NCI-H345 treated with DMSO at 0.1 percent for 48 hours (cell line): ENCODE measurements at regions not wholly inside any gene's neighbourhood (a gene's known extent, or its start where the extent isn't known, plus 50 kb on each side); places are given as distances from the start of the nearest gene placed in this dataset.
A peak's percentile ranks its signal among the peaks of the same experiment; 100 is the strongest.
"Not testable (repeated sequence)": the region's sequence is repeated elsewhere in the genome, so short reads cannot be mapped to it uniquely, and the experiment has no call there.

Source experiments
- DNase-seq: peaks from one replicate; lab custom pipeline; 2025; ENCODE audit not compliant: unreplicated experiment; lab: John Stamatoyannopoulos, UW

DNA sequence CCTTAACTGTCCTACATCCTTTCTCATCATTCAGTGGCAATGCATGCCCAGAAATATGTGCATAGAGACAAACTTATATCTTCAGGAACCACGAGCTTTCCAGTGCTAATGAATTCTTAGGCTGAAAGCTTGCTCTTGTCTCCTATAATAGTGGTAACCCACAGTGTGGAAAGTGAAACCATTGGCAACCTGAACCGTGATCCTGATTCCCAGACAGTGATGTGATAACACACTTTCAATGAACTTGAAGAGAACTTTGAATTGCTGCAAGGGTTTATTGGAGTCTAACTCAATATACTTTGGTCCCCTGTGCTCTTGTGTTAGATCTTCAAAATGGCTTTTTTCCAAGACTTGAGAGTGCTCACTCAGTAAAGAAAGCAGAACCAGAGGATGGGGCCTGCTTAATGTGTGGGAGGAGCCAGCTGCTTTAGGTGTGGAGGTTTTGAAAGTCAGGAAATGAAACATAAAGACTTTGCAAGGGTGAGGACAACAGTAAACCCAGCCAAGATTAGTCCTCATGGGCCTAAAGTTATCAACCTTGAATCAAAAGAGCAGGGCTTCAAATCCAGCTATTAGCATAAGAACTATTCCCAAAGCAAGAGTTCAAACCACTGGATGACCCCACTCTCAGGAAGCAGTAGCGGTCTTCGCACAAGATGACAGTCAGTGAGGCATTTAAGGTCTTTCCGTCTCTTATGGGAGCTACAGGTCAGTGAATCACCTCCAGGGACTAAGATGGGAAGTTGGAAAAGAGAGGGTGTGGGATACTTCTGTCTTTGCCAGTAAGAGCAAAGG is 332.4 kb upstream of the NRP1 start:
- no peak for DNase-seq

DNA sequence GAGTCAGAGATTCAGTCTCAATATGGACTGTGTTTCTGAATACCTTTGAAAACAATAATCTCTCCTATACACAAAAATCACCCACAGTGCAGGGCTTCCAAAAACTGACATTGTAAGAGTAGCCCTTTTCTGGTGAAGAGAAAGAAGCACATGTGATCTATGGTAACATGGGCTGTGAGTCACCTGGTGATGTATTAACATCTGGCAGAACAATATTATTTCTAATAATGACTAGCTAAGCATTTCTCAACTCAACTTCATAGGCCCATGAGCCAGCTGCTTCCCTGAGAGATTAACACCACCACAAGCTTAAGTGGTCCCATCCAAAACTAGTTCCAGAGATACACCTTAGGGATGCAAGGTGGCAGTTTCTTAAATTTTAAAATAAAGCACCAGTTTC is 331.0 kb upstream of the NRP1 start:
- DNase-seq = no peak

DNA sequence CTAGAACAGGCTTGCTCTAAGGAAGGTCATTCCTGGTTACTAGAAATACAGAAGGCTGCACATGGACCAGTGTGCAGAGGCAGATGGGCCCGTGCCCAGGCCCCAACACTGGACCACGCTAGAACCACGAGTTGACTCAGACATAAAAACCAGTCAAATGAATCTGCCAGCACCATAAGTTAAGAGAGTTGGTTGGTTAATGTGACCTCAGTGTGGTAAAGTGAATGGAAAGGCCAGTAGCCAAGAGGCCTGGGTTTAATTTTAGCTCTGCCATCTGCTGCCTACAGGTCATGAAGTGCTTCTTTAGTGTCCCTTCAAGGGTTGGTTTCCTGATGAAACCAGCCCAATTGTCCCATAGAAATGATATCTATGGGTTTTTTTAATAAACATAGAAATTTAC is 329.6 kb upstream of the NRP1 start:
- no peak for DNase-seq

DNA sequence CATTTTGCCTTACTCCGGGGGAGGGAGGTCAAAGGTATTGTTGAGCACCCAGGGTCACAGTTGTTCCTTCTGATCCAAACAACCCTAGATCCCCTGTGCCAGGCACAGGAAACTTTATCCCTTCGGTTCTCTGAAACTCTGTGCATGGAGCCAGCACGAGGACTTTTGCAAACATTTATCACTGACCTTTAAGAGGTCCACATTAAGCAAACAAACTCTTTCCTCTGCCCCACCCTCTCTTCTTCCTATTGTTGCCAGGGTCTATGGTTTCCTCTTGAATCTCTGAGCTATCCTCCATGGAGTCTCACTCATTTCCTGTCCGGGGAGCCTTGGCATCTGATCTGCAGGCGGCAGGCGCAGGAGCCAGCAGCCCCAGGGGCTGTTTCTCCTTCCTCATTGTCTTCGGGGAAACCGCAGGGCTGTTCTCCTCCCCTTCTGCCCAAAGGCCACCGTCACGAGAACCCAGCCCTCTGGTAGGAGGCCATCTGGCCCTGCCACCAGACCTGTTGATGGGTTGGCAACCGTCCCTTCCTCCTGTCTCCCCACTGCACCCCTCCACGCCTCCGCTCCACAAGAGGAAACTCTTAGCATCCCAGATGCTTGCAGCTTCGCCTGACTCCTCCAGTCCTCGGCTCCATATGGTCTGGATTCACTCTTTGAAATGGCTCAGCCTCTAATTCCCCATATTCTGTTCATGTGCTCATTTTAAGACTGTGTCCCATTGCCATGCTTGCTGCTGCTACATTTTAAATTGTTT is 327.3 kb upstream of the NRP1 start:
- no peak for DNase-seq

DNA sequence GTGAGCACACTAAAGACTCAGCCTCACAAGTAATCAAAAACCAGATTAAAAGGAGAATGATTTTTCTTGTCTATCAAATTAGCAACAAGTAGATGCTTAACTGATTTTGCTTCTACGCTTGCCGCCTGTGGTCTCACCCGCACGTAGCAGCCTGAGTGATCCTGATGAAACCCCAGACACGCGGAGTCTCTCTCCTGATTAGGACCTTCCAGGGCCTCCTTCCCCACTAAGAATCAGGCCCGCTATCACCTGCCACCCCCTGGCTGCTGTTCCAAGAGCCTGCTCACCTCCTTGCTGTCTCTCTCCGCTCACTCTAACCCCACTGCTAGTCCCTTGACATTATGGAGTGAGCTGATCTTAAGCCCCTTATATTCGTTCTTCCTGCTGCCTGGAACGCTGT is 325.9 kb upstream of the NRP1 start:
- no peak for DNase-seq

DNA sequence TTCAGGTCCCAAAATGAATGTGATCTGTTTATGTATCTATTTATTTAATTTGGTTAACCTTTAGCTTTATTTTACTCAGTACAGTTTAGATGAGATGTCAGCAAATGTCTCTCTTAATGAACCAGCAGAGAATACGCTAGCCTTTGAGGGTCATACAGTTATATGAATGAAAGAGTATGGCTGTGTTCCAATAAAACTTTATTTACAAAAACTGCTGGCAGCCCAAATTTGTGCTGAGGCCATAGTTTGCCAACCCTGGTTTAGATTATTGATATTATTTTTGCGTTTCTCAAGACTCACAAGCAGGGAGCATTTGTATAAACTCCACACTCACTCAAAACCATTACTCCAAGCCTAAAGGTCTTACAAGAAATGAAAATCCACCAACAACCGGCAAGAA is 323.4 kb upstream of the NRP1 start:
- DNase-seq = no peak

DNA sequence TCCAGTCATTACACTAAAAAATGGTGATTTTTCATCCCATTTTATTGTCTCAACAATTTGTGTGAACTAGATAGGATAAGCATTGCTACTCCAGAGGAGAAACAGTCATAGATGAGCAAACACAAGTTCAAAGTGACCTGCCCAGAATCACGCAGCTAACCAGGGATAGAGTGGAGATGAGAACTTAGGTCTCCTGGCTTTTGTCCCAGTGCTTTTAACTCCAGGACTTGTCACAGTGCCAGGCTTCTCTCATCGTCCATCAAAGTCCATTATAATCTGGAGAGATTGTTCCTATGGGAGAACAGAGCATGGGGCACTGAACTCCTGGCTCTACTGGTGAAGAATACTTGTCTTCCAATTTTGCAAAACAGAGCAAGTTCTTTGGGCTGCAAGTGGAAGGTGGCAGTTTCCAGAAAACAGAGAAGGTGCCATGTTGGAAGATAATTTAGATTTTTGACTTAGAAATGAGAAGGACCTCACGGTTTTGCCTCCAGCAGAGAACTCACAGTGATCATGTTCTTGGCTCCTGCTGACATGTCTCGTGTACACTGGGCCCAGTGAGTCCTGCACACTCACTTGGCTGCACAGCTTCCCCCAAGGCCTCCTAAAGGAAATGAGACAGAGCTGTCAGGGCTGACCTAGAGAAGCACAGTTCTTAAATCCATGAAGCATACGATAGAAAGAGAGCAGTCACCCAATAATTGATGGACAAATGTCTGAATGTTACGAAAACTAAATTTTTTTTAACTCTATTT is 322.9 kb upstream of the NRP1 start:
- DNase-seq = peak; percentile 16

DNA sequence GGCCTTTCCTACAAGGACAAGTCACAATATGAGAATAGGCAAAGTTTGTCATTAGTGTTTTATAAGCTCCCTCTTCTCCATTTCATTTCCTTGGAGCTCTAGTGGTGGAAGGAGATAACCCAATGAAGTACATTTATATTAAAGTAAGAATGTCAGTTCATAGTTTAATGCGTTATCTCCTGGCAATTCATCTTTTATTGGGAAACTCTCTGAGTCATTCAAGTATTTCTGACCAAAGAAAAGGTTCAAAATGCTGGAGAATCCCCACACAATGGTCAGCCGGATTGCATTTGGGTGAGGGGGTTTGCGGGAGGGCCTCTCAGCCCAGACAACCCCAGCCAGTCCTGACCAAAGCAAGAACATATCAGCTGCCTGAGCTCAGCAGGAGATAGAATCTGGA is 321.5 kb upstream of the NRP1 start:
- no peak for DNase-seq

DNA sequence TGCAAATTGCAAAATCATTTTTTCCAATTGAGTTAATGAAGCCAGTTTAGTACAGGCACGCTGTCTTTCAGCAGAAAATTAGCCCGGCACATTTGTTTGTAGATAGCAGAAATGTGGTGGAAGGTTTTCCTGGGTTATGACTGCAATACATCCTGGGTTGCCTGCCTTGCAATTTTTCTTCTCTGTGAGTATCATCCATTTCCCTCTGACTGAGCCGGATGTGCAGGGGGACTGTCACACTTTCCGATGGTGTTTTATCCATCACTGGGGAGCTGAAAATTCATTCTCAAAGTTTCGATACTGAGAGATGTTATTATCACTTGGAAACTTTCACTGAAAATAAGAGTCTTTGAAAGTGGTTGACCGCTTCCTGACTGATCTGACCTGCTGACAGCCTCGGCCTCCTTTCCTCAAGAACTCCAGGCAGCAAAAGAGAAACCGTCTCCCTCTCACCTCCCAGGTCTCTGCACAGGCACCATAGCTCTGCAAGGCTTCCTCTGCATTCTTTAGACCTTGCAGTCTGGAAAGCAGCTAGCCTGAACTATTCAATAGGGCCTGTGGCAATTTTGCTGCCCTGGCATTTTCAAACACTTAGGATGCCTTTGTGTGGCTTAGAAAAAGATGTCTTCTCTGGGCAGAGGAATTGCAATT is 320.8 kb upstream of the NRP1 start:
- no peak for DNase-seq

DNA sequence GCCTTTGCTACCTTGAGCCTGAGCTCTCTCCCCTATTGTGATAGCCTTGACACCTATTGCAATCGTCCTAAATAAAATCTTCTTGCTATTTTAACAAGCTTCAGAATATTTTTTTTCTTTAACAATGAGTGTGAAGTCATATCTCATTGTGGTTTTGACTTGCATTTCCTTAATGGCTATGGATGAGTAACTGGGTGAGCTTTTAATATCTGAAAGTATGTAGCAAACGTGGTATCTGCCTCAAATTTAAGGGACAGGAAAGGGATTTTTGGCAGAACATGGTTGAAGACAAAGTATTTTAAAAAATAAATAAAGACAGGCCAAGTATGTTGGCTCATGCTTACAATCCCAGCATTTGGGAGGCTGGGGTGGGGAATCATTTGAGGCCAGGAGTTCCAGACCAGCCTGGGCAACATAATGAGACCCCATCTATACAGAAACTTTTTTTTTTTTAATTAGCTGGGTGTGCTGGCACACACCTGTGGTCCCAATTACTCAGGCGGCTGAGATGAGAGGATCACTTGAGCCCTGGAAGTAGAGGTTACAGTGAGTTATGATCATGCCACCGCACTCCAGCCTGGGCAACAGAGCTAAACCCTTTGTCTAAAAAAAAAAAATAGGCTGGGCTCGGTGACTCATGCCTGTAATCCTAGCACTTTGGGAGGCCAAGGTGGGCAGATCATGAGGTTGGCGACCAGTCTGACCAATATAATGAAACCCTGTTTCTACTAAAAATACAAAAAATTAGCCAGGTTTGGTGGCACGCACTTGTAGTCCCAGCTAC is 319.3 kb upstream of the NRP1 start:
- no peak for DNase-seq

DNA sequence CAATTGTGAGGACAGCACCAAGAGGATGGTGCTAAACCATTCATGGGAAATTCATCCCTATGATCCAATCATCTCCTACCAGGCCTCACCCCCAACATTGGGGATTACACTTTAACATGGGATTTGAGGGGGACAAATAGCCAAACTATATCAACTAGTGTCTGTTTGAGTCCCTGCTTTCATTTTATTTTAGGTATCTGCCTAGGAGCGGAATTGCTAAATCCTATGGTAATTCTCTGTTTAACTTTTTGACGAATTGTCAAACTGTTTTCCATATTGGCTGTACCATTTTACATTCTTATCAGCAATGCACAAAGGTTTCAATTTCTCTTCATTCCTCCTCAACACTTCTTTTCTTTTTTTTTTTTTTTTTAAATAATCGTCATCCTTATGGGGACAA is 318.4 kb upstream of the NRP1 start:
- no peak for DNase-seq

DNA sequence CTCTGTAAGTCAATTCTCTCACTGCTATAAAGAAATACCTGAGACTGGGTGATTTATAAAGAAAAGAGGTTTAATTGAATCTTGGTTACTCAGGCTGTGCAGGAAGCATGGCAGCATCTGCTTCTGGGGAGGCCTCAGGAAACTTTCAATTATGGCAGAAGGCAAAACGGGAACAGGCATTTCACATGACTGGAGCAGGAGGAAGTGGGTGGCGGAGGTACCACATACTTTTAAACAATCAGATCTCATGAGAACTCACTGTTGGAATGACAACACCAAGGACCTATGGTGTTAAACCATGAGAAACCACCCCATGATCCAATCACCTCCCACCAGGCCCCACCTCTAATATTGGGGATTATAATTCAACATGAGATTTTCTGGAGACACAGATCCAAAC is 315.7 kb upstream of the NRP1 start:
- DNase-seq = not testable (repeated sequence)

DNA sequence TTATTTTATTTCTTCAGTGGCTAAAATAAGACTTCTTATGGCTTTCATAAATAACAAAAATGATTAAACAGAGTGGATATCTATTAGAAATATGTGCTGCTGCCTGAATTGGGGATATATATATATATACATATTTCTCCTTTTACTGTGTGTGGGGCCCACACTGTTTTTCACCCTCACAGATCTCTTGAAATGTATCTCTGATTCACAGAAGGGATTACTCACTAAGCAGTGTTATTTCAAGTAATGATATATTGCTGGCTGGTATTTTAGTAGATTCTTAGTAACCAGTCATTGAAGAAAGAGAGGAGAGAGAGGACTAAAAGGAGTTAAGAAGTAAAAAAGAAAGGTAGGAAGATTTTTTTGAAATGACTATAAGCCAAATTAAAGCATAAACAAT is 308.6 kb upstream of the NRP1 start:
- DNase-seq = no peak

DNA sequence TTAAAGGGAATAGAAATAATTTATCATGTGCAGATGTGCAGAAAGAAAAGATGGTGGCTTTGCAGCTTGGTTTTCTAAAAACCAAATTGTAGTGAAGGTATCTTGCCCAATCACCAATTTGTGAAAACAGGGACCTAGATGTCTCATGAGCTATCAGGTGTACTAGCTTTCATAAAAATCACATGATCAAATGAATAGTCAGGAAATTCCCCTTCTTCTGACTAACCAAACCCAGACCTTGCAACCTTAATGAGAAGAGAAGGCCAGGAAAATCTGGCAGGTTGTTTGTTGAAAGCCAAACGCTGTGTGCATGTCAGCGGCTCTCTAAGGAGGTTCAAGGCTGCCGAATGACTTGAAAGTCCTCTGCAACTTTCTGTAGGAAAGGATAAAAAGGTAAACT is 304.4 kb upstream of the NRP1 start:
- no peak for DNase-seq

DNA sequence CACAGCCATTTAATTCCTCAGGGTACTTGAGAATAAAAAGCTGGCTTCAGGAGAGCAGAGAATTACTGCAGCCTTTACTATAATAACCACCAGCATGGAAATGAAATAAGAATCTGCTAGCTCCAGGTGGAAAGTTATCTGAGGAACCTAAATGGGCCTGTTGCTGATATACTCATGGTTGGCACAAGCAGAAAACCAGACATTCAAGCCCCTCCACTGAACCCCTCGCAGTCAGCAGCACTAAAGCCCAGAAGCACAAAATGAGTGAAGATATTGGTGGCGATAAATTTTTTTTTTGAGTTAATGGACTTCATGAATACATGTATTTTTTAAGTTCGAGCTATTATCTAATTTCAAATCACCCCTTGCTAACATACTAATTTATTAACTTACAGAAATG is 303.9 kb upstream of the NRP1 start:
- DNase-seq = no peak

DNA sequence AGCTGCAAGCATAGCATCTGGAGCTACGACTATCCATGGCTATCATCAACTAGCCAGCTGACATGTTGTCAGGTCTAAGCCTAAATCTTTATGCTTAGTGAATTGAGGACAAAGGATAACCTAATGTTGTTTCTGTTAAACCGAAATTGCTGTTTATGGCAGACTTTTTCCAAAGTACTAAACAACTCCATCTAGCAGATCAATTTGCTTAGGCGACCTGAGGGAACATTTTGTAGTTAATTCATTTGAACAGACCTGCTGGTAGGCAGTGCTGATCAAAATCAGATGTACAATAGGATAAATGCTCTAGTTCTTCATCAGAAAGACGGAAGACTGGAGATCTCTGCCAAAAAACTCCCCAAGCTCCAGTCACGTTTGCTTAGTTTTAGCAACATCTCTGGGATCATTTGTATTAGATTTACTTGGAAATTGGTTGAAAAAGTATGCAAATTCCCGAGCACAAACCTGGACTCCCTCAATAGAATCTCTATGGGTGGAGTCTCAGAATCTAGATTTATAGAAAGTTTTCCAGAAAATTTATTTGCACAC is 301.6 kb upstream of the NRP1 start:
- no peak for DNase-seq

DNA sequence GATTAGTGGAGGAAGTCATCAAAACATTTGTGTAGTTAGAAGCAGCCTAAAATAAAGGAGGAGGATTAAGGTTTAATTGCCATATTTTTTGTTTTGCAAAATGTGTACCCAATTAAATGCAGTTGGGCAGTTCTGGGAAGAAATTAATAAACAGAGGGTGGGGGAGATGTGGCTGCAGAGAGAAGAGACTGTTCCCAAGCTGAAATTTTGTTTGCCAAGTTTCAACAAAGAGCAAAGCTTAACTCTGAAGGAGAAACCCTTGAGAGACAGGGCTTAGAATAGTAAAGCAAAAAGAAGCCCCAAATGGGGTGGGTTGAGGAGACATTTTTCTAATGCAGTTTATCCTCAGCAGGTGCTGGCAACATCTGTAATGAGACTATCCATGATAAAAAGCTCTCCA is 298.0 kb upstream of the NRP1 start:
- no peak for DNase-seq

DNA sequence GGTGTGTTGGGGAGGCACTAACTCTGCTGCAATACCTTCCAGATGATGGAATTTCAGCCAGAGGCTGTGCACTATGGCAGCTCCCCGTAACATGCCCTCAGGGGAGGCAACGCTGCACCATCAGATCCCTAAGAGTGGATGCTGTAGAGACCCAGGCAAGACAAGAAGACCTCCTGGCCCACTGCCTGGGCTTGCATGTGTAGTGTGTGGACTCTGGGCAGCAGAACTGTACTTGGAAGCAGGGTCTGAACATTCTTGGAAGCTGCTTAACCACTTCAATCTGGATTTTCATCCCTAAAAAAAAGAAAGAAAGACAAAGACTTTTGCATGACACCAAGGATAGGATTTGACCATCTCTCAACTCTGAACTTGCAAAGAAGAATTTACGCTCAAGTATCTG is 297.5 kb upstream of the NRP1 start:
- DNase-seq = no peak

DNA sequence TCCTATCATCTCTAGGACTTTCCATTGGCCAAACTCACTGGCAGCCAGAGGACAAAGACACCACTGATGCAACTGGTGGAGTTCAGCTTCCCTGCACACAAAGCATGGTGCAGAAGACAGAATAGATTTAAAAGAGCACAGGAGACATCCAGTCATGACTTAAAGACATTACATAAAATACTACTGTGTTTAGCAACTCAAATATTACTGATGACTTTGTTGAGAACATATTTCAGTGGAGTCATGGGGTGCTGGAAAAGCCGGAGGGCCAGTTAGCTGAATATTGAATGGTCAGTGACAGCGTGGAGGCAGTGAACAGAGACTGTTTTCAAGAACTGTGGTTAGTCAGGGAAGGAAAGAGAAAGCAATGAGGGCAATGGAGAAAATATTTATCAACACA is 296.3 kb upstream of the NRP1 start:
- no peak for DNase-seq

DNA sequence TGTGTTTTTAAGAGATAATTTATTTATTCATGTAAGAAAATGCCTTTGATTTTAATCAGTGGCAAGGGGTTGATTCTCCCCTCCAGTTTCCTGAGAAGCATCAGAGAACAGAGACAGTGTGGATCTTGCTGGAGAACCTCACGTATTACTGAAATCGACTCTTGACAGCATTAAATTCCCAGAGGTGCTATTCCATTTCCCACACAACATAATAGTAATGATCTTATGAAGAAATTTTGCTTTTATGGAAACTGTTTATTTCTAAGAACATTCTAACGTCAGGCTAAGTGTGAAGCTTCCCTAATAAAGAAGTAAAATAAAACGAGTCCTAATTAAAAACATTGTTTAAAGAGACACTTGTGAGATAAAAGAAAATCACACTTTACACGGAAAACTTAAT is 293.1 kb upstream of the NRP1 start:
- no peak for DNase-seq
